GM19397 (cell line): ENCODE measurements at regions not wholly inside any gene's neighbourhood (a gene's known extent, or its start where the extent isn't known, plus 50 kb on each side); places are given as distances from the start of the nearest gene placed in this dataset.
"Not testable (repeated sequence)": the region's sequence is repeated elsewhere in the genome, so short reads cannot be mapped to it uniquely, and the experiment has no call there.

ENCODE experiments used
- ATAC-seq: cut with Tn5 transposase; IDR thresholded peaks from one replicate; pipeline ENCODE4 v1.9.1; 2021; ENCODE audit warnings: mild to moderate bottlenecking, moderate library complexity; ENCODE audit not compliant: unreplicated experiment

- no peak for ATAC-seq
These were observed 417.7 kb downstream of the IRX1 start for GRCh38 chr5:4013106-4013898.

- no peak for ATAC-seq
These were observed 420.1 kb downstream of the IRX1 start for GRCh38 chr5:4015709-4016108.

GRCh38 chr5:4017076-4017803 lies 421.6 kb downstream of the IRX1 start:
- ATAC-seq: no peak

- no peak for ATAC-seq
These were observed 422.4 kb downstream of the IRX1 start for GRCh38 chr5:4018007-4018406.

GRCh38 chr5:4019009-4019769 lies 423.6 kb downstream of the IRX1 start:
- no peak for ATAC-seq

GRCh38 chr5:4019841-4020240 lies 424.2 kb downstream of the IRX1 start:
- no peak for ATAC-seq

- no peak for ATAC-seq
These were observed 424.8 kb downstream of the IRX1 start for GRCh38 chr5:4020400-4020799.

GRCh38 chr5:4022056-4022670 lies 426.5 kb downstream of the IRX1 start:
- no peak for ATAC-seq

GRCh38 chr5:4023091-4023752 lies 427.6 kb downstream of the IRX1 start:
- no peak for ATAC-seq

GRCh38 chr5:4023753-4024335 lies 428.2 kb downstream of the IRX1 start:
- ATAC-seq: no peak

- no peak for ATAC-seq
These were observed 431.6 kb downstream of the IRX1 start for GRCh38 chr5:4027088-4027734.

- no peak for ATAC-seq
These were observed 432.8 kb downstream of the IRX1 start for GRCh38 chr5:4028384-4028783.

GRCh38 chr5:4033546-4033945 lies 437.9 kb downstream of the IRX1 start:
- not testable (repeated sequence) for ATAC-seq

- ATAC-seq: no peak
These were observed 441.2 kb downstream of the IRX1 start for GRCh38 chr5:4036861-4037260.

GRCh38 chr5:4038994-4039393 lies 443.4 kb downstream of the IRX1 start:
- no peak for ATAC-seq

- no peak for ATAC-seq
These were observed 446.7 kb downstream of the IRX1 start for GRCh38 chr5:4042311-4042710.

- no peak for ATAC-seq
These were observed 447.5 kb downstream of the IRX1 start for GRCh38 chr5:4043135-4043534.

- ATAC-seq: no peak
These were observed 449.2 kb downstream of the IRX1 start for GRCh38 chr5:4044881-4045280.

GRCh38 chr5:4048398-4048797 lies 452.8 kb downstream of the IRX1 start:
- ATAC-seq: no peak

GRCh38 chr5:4050203-4050602 lies 454.6 kb downstream of the IRX1 start:
- ATAC-seq: no peak
